Inferior parietal cortex (tissue), 1 donor: ENCODE measurements at regions not wholly inside any gene's neighbourhood (a gene's known extent, or its start where the extent isn't known, plus 50 kb on each side); places are given as distances from the start of the nearest gene placed in this dataset.

Experiments
- DNase-seq: peaks from one replicate; pipeline ENCODE4 v3.0.0-alpha.2; 2016; ENCODE audit errors: extremely low spot score

DNA sequence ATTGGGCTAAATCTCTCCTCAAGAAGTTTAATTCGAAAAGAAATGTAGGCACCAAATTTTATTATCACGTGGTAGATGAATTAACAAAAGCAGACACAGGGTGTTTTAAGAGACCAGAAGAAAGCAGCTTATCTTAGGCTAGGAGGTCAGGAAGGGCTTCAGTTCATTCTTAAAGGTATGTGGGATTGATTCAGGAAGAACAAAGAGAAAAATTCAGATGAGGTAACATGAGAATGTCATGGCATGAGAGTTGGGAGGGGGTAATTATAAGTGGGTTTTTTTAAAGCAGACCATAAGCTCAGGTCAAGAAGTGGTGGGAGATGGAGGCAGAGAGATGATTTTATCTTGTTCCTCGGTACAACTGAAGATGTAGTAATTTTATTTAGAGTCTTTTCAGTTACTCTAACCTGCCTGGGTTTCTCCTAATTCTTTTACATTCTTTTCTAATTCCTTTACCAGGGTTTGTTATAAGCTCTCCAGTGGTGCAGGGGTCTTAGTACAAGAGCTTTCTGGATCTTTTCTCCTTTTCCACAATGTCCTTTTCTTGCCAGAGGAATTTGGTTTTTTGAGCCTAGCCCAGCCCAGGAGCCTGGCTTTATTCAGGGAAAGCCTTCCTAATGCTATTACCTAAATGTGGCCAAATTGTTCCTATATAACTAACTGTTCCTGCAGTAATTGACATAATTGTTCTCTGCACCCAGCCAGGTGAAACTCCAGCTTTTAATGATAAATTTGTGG is 474.1 kb upstream of the BTBD3 start:
- DNase-seq = no peak

DNA sequence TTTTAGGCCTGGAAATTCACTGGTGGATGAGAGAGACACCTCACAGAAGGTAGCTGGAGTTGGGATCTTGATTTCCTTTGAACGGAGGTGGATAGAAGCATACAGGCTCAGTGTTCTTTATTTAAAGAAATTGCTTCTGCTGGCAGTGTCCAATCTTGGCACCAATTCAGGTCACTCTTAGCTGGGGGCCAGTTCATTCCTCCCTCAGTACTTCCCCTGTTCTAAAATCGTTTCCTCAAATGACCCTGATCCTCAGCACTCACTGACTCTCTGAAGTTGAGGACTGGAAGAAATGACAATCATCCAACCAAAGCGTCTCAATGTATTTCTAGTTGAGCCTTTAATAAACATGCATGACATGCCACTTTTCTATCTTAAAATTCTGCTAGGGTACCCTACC is 472.5 kb upstream of the BTBD3 start:
- DNase-seq = no peak

DNA sequence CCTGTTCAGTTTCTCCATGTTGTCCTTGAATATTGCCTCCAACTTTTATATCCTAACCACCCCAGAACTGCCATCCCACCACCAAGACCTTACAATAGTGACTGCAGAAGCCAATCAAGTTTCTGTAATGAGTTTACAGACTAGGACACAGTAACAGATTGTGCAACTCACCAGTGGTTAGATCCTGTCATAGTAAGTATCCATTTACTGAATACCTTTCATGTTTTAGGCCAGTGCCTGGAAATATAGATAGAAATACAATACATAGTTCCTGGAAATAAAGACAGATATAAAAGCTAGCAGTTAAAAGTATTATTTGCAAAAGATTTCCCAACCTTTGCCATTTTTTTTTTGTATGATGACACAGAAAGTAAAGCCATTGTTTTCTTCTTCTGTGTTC is 471.8 kb upstream of the BTBD3 start:
- no peak for DNase-seq

GRCh38 chr20:11447371-11448100 is 470.2 kb upstream of the BTBD3 start:
- DNase-seq = no peak

DNA sequence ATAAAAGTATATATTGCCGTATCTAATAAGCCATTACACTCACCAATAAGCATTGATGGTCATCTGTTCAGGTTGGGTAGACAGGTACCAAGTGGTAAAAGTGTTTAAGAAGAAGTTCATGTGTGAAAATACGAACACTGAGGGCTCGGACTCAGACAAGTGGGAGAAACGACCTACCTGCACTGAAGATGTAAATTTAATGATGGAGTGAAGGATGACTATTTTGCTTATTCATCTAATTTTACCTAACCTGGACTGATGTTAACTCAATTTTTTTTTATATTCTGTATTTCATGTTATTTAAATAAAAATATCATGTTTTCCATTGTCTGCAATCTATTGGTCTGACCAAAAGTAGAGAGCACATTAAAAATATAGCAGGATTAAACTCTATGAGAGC is 469.1 kb upstream of the BTBD3 start:
- DNase-seq = no peak

DNA sequence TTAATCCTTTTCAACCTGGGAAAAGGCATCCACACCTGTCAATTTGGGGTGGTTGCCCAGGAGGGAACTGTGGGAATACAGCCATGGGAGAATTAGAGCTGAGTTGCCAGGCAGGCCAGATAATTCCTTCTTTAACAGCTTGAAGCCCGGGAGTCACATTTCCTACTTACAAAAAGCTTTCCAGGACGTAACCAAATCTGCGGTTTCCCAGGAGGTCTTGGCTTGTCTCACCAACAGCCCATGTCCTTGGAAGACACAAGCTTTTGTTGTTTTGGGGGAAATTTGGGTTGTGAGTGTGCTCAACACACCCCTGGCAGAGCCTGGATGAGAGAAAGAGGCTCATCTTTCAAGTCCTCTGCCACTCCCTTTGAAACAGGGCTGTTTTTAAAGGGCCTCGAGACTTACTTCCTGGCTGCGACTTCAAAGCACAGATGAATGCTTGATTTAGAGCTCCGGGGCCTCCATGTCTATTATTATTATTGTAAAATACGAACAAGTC is 465.9 kb upstream of the BTBD3 start:
- no peak for DNase-seq

- DNase-seq = no peak
Measured at GRCh38 chr20:11452326-11452725, 465.4 kb upstream of the BTBD3 start.

GRCh38 chr20:11453430-11453829 is 464.3 kb upstream of the BTBD3 start:
- DNase-seq = no peak

DNA sequence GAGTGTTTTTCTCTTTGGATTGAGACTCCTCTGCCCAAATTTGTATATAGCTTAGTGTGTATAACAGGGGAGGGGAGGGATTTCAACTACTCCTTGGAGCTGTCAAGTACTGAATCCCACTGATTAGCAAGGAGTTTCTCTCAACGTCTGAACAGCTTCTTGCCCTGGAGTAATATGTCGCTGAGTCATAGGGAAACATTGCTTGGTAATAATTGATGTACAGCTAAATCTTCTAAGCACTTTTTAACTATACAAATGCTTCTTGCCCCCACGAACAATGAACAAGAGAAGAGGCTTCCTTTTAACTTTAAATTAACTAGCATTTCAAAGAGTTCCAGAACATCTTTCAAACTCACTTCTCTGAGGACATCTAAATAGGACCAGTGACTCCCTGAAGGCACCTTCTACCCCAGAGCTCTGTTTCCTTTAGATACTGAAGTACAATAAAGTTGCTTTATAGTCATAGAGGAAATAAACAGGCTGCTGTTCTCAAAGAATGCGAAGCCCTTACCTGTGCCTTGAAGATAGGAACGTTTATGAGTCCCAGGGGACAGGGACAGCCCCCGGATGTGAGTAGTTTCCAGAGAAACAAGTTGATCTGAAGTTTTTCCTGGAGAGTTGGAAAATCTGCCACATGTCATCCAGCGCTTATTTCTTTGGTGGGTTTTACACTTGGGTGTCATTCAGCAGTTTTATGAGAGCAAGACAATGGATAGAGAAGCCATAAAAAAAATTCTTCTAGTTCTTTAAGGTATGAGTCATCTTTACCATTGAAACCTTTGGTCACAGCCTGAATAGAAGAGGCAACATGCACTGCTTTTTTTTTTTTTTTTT is 462.5 kb upstream of the BTBD3 start:
- no peak for DNase-seq

DNA sequence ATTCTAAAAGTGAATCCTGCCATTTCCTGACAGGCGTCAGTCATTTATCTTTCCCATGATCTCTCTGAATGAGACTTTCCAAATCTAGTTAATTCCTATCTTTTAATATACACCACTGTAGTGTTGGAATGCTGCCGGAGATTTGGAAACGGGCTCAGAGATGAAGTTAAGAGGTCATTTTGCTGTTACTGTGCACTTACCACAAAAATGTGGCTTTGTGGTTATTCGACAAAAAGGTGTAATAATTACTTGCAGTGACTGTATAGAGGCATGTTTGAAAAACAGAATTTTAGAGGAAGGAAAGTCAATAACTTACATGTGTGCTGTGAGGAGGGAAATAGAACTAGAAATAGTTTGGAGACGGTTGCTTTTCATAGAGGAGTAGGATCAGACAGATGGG is 460.2 kb upstream of the BTBD3 start:
- no peak for DNase-seq

DNA sequence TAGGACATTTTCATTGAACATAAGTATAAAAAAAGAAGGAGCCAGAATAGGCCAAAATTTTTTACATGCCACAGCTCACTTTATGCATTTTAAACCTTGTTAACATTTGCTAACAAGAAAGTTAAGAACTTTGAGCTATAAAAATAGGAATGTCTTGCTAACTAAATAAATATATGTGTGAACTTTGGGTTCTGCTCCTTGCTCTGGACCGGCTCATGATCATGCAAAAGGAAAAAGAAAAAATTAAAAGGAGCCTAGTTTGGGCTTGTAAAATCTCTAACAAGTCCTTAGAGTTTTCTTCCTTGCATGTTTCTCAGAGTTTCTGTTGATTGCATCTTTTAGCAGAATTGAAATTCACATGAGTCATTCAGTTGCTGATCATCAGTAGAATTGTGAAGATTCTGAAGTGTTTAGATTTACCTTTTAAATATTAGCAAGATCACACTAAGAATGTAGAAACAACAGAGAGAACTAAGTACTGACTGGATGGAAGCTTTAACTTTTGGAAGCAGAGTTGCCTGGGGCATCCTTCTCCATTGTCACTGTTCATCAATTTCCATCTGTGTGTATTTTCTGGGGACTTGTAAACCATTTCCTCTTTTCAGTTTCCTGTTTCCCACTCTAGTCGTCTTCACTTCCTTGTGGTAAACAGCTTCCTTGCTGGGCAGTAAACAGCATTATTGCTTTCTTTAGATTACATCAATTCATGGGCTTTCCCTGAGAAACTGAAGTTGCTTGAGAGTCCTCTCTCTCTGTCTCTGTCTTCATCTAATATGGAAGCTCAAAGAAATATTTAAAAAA is 458.4 kb upstream of the BTBD3 start:
- no peak for DNase-seq

- no peak for DNase-seq
Measured at GRCh38 chr20:11467436-11467835, 450.3 kb upstream of the BTBD3 start.

DNA sequence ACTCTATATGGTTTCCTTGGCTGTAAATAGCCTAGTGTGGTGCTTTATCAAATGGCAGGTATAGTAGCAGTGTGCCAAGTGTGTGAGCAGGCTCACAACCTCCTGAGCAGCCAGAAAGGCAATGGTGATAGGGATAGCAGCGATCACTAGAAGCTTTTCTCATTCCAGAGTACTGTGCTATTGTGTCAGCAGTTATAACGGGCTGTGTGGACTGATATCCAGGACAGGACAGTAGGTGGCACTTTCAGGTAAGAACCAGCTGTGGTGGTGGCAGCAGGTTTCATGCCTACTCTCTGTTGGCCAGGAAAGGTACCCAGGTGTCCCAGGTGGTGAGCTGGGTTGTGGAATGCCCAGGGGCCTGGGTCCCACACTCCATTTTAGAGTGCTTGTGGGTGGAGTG is 448.8 kb upstream of the BTBD3 start:
- DNase-seq = no peak

DNA sequence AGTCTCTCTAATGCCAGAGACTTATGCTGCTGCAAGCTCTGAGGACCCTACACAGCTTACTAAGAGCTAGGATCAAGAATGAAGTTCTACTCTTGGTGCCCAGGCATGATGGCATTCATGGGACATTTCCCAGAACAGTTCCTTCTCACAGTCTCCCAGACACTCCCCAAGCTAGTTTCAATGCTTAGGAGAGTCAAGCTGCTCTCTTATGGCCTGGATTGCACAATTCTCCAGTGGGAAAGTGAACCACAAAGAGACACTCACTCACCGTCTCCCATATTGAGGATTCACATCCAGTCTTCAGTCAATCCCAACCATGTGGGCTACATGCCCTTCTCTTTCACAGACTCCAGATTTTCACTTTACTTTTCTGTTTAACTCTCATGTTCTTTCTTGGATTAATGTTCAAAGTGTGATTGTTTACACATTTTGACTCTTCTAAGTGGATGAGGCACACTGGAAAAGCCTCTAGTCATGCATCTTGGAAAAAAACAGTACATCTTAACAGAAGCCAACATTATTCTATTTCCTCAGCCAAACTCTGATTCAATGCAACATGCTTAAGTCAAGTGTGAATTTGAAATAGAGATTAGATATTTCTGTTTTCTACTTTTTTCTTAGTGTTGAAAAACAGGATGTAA is 447.8 kb upstream of the BTBD3 start:
- DNase-seq = no peak

GRCh38 chr20:11473983-11474382 is 443.7 kb upstream of the BTBD3 start:
- no peak for DNase-seq

DNA sequence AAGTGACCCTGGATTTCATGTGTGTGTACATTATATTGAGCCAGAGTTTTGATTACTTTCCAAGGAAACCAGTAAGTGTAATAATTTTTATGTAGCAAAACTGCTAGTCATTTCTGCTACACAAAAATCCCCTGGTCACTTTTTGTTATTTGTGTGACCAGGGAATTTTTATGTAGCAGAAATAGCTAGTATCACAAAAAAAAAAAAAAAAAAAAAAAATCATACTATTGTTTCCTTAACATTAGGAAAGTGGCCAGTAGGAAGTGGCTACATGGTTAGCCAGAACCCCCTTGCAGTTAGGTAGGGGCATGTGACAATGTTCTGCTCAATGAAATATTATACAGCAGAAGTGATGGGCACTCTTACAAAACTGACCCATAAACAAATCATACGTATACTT is 434.0 kb upstream of the BTBD3 start:
- DNase-seq = no peak

GRCh38 chr20:11484479-11484878 is 433.2 kb upstream of the BTBD3 start:
- DNase-seq = no peak

GRCh38 chr20:11492386-11492785 is 425.3 kb upstream of the BTBD3 start:
- no peak for DNase-seq

DNA sequence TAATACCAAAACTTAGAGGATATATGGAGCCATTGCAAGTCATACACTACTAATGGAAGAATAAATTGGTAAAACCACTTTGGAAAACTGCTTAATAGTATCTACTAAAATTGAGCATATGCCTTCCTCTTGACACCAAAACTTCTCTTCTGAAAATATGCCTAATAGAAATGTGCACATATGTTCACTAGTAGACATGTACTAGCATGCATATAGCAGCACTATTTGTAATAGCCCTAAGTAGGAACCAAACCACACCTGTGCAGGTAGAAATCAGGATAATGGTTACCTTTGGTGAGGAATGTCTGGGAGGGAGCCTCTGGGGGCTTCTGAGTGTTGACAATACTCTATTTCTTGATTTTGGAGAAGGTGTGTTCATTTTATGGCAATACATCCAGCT is 424.8 kb upstream of the BTBD3 start:
- DNase-seq = no peak

DNA sequence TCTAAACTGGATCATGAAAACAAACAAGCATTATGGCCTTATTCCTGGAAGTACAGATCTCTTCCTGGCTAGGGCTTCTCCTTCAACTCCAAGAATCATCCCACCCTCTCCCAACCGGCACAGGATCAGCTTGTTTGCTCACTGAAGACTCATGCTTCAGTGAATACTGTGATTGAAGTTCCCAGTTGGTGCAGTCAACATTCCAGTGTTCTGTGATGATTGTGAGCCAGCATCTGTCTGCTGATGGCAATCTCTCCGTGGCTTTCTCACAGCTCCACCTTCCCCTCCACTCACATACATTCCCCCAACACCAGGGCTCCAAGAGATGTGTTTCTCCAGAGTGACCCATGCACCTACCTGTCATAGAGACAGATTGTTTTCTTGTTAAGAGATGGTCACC is 421.3 kb upstream of the BTBD3 start:
- no peak for DNase-seq

DNA sequence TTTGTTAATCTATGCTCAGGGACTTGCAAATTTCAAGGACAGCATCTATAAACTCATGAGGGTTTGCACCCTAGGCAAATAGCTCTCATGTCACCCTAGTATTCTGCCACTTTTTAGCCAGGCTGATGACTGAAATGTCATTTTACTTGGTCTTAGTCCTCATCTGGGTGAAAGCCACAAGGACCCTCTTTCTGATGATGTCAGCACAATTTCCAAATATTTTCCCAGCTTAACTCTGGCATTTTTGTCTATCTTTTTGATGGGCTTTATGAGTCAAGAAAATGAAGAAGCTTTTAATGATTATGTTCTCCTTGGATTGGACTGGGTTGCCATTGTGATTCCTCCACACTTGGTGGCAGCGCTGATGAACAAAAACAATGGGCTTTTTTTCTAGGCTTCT is 420.1 kb upstream of the BTBD3 start:
- DNase-seq = no peak
